ENCODE measurements at regions not wholly inside any gene's neighbourhood (a gene's known extent, or its start where the extent isn't known, plus 50 kb on each side); places are given as distances from the start of the nearest gene placed in this dataset.
"Not testable (repeated sequence)": the region's sequence is repeated elsewhere in the genome, so short reads cannot be mapped to it uniquely, and the experiment has no call there.

GRCh38 chr13:104553896-104554295 is 1487.7 kb upstream of the SLC10A2 start:
- CTCF ChIA-PET = no interaction called here
- Mint-ChIP-seq H3K27ac (no peak overlapping the region), H3K4me1 (no peaks in the 10 kb centered on the region), H3K36me3 (ENCODE audit: low read depth) (no peaks in the 10 kb centered on the region), H3K9me3 (no peaks in the 10 kb centered on the region), H3K27me3 (no peaks in the 10 kb centered on the region), H3K4me3 (no peak overlapping the region)
- DNase-seq = no peak
- POLR2A ChIA-PET = no interaction called here

GRCh38 chr13:104553186-104553585 is 1487.0 kb upstream of the SLC10A2 start:
- no peak overlapping the region for H3K27ac Mint-ChIP-seq
- no peaks in the 10 kb centered on the region for H3K36me3 Mint-ChIP-seq (ENCODE audit: low read depth)
- POLR2A ChIA-PET = no interaction called here
- H3K4me1 Mint-ChIP-seq = no peaks in the 10 kb centered on the region
- CTCF ChIA-PET = no interaction called here
- H3K4me3 Mint-ChIP-seq = no peak overlapping the region
- no peaks in the 10 kb centered on the region for H3K27me3 Mint-ChIP-seq
- H3K9me3 Mint-ChIP-seq = no peaks in the 10 kb centered on the region
- no peak for DNase-seq

GRCh38 chr13:104534847-104535246 is 1468.6 kb upstream of the SLC10A2 start:
- POLR2A ChIA-PET = no interaction called here
- no peaks in the 10 kb centered on the region for H3K27me3 Mint-ChIP-seq

GRCh38 chr13:104532132-104532531 is 1465.9 kb upstream of the SLC10A2 start:
- no peaks in the 10 kb centered on the region for H3K9me3 Mint-ChIP-seq
- no peaks in the 10 kb centered on the region for H3K27me3 Mint-ChIP-seq
- H3K4me1 Mint-ChIP-seq = no peaks in the 10 kb centered on the region

More at GRCh38 chr13:104534847-104535246, 1468.6 kb upstream of the SLC10A2 start:
- Mint-ChIP-seq H3K4me1 (no peaks in the 10 kb centered on the region), H3K9me3 (no peaks in the 10 kb centered on the region), H3K4me3 (no peak overlapping the region), H3K27ac (no peak overlapping the region), H3K36me3 (ENCODE audit: low read depth) (no peaks in the 10 kb centered on the region)
- DNase-seq = no peak
- CTCF ChIA-PET = no interaction called here

GRCh38 chr13:104530741-104531140 is 1464.5 kb upstream of the SLC10A2 start:
- POLR2A ChIA-PET = no interaction called here
- CTCF ChIA-PET = no interaction called here

More at GRCh38 chr13:104532132-104532531, 1465.9 kb upstream of the SLC10A2 start:
- POLR2A ChIA-PET = no interaction called here
- no peak for DNase-seq
- Mint-ChIP-seq H3K36me3 (ENCODE audit: low read depth) (no peaks in the 10 kb centered on the region), H3K4me3 (no peak overlapping the region), H3K27ac (no peak overlapping the region)
- CTCF ChIA-PET = no interaction called here

GRCh38 chr13:104526561-104526960 is 1460.3 kb upstream of the SLC10A2 start:
- peaks cover 14% of the 10 kb centered on the region for H3K9me3 Mint-ChIP-seq
- H3K36me3 Mint-ChIP-seq (ENCODE audit: low read depth) = no peaks in the 10 kb centered on the region
- DNase-seq = no peak
- H3K27me3 Mint-ChIP-seq = no peaks in the 10 kb centered on the region
- H3K4me3 Mint-ChIP-seq = no peak overlapping the region
- CTCF ChIA-PET = no interaction called here
- H3K27ac Mint-ChIP-seq = no peak overlapping the region
- no peaks in the 10 kb centered on the region for H3K4me1 Mint-ChIP-seq
- POLR2A ChIA-PET = no interaction called here

More at GRCh38 chr13:104530741-104531140, 1464.5 kb upstream of the SLC10A2 start:
- Mint-ChIP-seq H3K27ac (no peak overlapping the region), H3K4me1 (no peaks in the 10 kb centered on the region), H3K9me3 (peaks cover under 1% of the 10 kb centered on the region), H3K27me3 (no peaks in the 10 kb centered on the region), H3K36me3 (ENCODE audit: low read depth) (no peaks in the 10 kb centered on the region), H3K4me3 (no peak overlapping the region)
- DNase-seq = no peak

- Mint-ChIP-seq H3K4me1 (no peaks in the 10 kb centered on the region), H3K9me3 (peaks cover 20% of the 10 kb centered on the region), H3K4me3 (no peak overlapping the region), H3K27me3 (no peaks in the 10 kb centered on the region), H3K27ac (no peak overlapping the region), H3K36me3 (ENCODE audit: low read depth) (no peaks in the 10 kb centered on the region)
- ChIA-PET CTCF (no interaction called here), POLR2A (no interaction called here)
- DNase-seq = no peak
Observed at GRCh38 chr13:104525467-104525866, 1459.2 kb upstream of the SLC10A2 start.

- CTCF ChIA-PET = no interaction called here
- Mint-ChIP-seq H3K4me3 (no peak overlapping the region), H3K36me3 (ENCODE audit: low read depth) (no peaks in the 10 kb centered on the region)
Observed at GRCh38 chr13:104522235-104523072, 1456.2 kb upstream of the SLC10A2 start.

GRCh38 chr13:104510422-104510821 is 1444.2 kb upstream of the SLC10A2 start:
- no peak overlapping the region for H3K27ac Mint-ChIP-seq
- no peak overlapping the region for H3K4me3 Mint-ChIP-seq
- ChIA-PET POLR2A (no interaction called here), CTCF (no interaction called here)
- no peaks in the 10 kb centered on the region for H3K36me3 Mint-ChIP-seq (ENCODE audit: low read depth)
- H3K4me1 Mint-ChIP-seq = no peaks in the 10 kb centered on the region
- H3K9me3 Mint-ChIP-seq = peaks cover 6% of the 10 kb centered on the region
- no peak for DNase-seq
- H3K27me3 Mint-ChIP-seq = no peaks in the 10 kb centered on the region

More at GRCh38 chr13:104522235-104523072, 1456.2 kb upstream of the SLC10A2 start:
- Mint-ChIP-seq H3K27me3 (no peaks in the 10 kb centered on the region), H3K4me1 (no peaks in the 10 kb centered on the region), H3K27ac (no peak overlapping the region), H3K9me3 (peaks cover 25% of the 10 kb centered on the region)
- POLR2A ChIA-PET = no interaction called here
- no peak for DNase-seq

- H3K9me3 Mint-ChIP-seq; CTCF ChIA-PET; DNase-seq; H3K4me1 Mint-ChIP-seq; H3K27me3 Mint-ChIP-seq; H3K4me3 Mint-ChIP-seq; POLR2A ChIA-PET; H3K27ac Mint-ChIP-seq; H3K36me3 Mint-ChIP-seq (ENCODE audit: low read depth): not testable (repeated sequence)
Observed at GRCh38 chr13:104493502-104493901, 1427.3 kb upstream of the SLC10A2 start.

GRCh38 chr13:104491916-104492315 is 1425.7 kb upstream of the SLC10A2 start:
- ChIA-PET POLR2A (no interaction called here), CTCF (no interaction called here)
- Mint-ChIP-seq H3K4me1 (no peaks in the 10 kb centered on the region), H3K27me3 (no peaks in the 10 kb centered on the region), H3K9me3 (no peaks in the 10 kb centered on the region), H3K4me3 (no peak overlapping the region), H3K36me3 (ENCODE audit: low read depth) (no peaks in the 10 kb centered on the region), H3K27ac (no peak overlapping the region)
- no peak for DNase-seq

GRCh38 chr13:104487006-104487405 is 1420.8 kb upstream of the SLC10A2 start:
- H3K4me3 Mint-ChIP-seq = no peak overlapping the region
- ChIA-PET CTCF (no interaction called here), POLR2A (no interaction called here)
- no peaks in the 10 kb centered on the region for H3K27me3 Mint-ChIP-seq
- H3K27ac Mint-ChIP-seq = no peak overlapping the region
- H3K36me3 Mint-ChIP-seq (ENCODE audit: low read depth) = no peaks in the 10 kb centered on the region
- H3K4me1 Mint-ChIP-seq = no peaks in the 10 kb centered on the region
- H3K9me3 Mint-ChIP-seq = no peaks in the 10 kb centered on the region
- DNase-seq = no peak

GRCh38 chr13:104485571-104485970 is 1419.4 kb upstream of the SLC10A2 start:
- ChIA-PET POLR2A (no interaction called here), CTCF (no interaction called here)
- H3K4me1 Mint-ChIP-seq = no peaks in the 10 kb centered on the region
- no peak overlapping the region for H3K4me3 Mint-ChIP-seq
- no peak overlapping the region for H3K27ac Mint-ChIP-seq
- H3K27me3 Mint-ChIP-seq = no peaks in the 10 kb centered on the region
- no peak for DNase-seq
- no peaks in the 10 kb centered on the region for H3K36me3 Mint-ChIP-seq (ENCODE audit: low read depth)
- H3K9me3 Mint-ChIP-seq = no peaks in the 10 kb centered on the region

- no peak overlapping the region for H3K27ac Mint-ChIP-seq
Observed at GRCh38 chr13:104483631-104484030, 1417.4 kb upstream of the SLC10A2 start.

More at GRCh38 chr13:104483631-104484030, 1417.4 kb upstream of the SLC10A2 start:
- H3K27me3 Mint-ChIP-seq = no peaks in the 10 kb centered on the region
- H3K9me3 Mint-ChIP-seq = peaks cover 11% of the 10 kb centered on the region
- no peaks in the 10 kb centered on the region for H3K36me3 Mint-ChIP-seq (ENCODE audit: low read depth)
- no peak for DNase-seq
- POLR2A ChIA-PET = no interaction called here
- H3K4me1 Mint-ChIP-seq = no peaks in the 10 kb centered on the region
- H3K4me3 Mint-ChIP-seq = no peak overlapping the region
- CTCF ChIA-PET = no interaction called here
